ENCODE measurements at regions not wholly inside any gene's neighbourhood (a gene's known extent, or its start where the extent isn't known, plus 50 kb on each side); places are given as distances from the start of the nearest gene placed in this dataset.

- DNase-seq (ENCODE audit: low read depth in 2 of 2): no peak
- TF ChIP-seq CTCF (IDR thresholded peaks at IDR 0.05; ENCODE audit: low read depth, low read length): no peak
- H3K4me3 ChIP-seq (replicated peaks in 1 of 2; ENCODE audit: low read depth in 2 of 2, low read length in 2 of 2): no peak overlapping the region
These were observed 58.6 kb upstream of the HS6ST1 start for GRCh38 chr2:128377071-128377910.

GRCh38 chr2:128378231-128379020 lies 59.8 kb upstream of the HS6ST1 start:
- TF ChIP-seq CTCF (IDR thresholded peaks at IDR 0.05; ENCODE audit: low read depth, low read length): no peak
- H3K4me3 ChIP-seq (replicated peaks in 1 of 2; ENCODE audit: low read depth in 2 of 2, low read length in 2 of 2): no peak overlapping the region
- DNase-seq (ENCODE audit: low read depth in 2 of 2): no peak

GRCh38 chr2:128379021-128380015 lies 60.6 kb upstream of the HS6ST1 start:
- peak; percentile 67 to 99 for DNase-seq (ENCODE audit: low read depth in 2 of 2)
- no peak overlapping the region for H3K4me3 ChIP-seq (replicated peaks in 1 of 2; ENCODE audit: low read depth in 2 of 2, low read length in 2 of 2)
- no peak for TF ChIP-seq CTCF (IDR thresholded peaks at IDR 0.05; ENCODE audit: low read depth, low read length)

- DNase-seq (ENCODE audit: low read depth in 2 of 2): no peak
- no peak for TF ChIP-seq CTCF (IDR thresholded peaks at IDR 0.05; ENCODE audit: low read depth, low read length)
- no peak overlapping the region for H3K4me3 ChIP-seq (replicated peaks in 1 of 2; ENCODE audit: low read depth in 2 of 2, low read length in 2 of 2)
These were observed 61.6 kb upstream of the HS6ST1 start for GRCh38 chr2:128380061-128380889.

GRCh38 chr2:128380961-128381938 lies 62.6 kb upstream of the HS6ST1 start:
- no peak overlapping the region for H3K4me3 ChIP-seq (replicated peaks in 1 of 2; ENCODE audit: low read depth in 2 of 2, low read length in 2 of 2)
- TF ChIP-seq CTCF (IDR thresholded peaks at IDR 0.05; ENCODE audit: low read depth, low read length): no peak
- peak; percentile 30 to 32 for DNase-seq (ENCODE audit: low read depth in 2 of 2)
